Gastrocnemius medialis (tissue), 4 donors: ENCODE measurements at regions not wholly inside any gene's neighbourhood (a gene's known extent, or its start where the extent isn't known, plus 50 kb on each side); places are given as distances from the start of the nearest gene placed in this dataset.

Experiments used
- POLR2A ChIP-seq, 2 donors: fragments of 450-650 bp; IDR thresholded peaks; one replicate each; pipeline ENCODE4 v1.6.1; 2017; ENCODE audit warnings: antibody characterized with exemption in 2 of 2, mild to moderate bottlenecking in 2 of 2, moderate library complexity in 2 of 2
- TF ChIP-seq, protein P1 (sequence below), 5 experiments: fragments of 450-650 bp in 3 of 5; fragments of 200-600 bp in 2 of 5; sonication (generic) in 2 of 5; IDR thresholded peaks in 4 of 5; conservative IDR thresholded peaks in 1 of 5; 1 replicate in 4 of 5; 2 replicates in 1 of 5; pipeline ENCODE4 v1.5.1; 2016 to 2019; ENCODE audit warnings: antibody characterized with exemption in 5 of 5, mild to moderate bottlenecking in 3 of 5, moderate library complexity in 3 of 5

DNA sequence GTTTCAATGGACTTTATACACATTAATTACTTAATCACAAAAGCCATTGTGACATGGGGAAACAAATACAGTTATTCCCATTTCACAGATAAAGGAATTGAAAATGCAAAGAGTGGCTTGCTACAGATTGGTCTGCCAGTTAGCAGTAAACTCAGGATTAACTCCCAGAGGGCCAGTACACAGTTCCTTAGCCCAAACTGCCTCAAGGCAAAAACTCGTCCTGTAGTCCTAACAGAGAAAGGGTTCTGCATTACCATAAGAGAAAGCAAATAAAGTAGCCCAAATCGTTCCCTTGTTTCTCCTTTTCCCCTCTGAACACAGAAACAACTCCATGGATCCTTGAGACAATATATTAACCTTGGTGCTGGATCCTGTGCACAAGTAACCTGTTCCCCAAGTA is 274.4 kb downstream of the LRIG3 start:
- TF ChIP-seq, protein P1, sequence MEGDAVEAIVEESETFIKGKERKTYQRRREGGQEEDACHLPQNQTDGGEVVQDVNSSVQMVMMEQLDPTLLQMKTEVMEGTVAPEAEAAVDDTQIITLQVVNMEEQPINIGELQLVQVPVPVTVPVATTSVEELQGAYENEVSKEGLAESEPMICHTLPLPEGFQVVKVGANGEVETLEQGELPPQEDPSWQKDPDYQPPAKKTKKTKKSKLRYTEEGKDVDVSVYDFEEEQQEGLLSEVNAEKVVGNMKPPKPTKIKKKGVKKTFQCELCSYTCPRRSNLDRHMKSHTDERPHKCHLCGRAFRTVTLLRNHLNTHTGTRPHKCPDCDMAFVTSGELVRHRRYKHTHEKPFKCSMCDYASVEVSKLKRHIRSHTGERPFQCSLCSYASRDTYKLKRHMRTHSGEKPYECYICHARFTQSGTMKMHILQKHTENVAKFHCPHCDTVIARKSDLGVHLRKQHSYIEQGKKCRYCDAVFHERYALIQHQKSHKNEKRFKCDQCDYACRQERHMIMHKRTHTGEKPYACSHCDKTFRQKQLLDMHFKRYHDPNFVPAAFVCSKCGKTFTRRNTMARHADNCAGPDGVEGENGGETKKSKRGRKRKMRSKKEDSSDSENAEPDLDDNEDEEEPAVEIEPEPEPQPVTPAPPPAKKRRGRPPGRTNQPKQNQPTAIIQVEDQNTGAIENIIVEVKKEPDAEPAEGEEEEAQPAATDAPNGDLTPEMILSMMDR (IDR thresholded peaks at IDR 0.05 in 4 of 5, conservative IDR thresholded peaks at IDR 0.05 in 1 of 5), result no peak
- no peak for TF ChIP-seq POLR2A (IDR thresholded peaks at IDR 0.05)
